ENCODE measurements at regions not wholly inside any gene's neighbourhood (a gene's known extent, or its start where the extent isn't known, plus 50 kb on each side); places are given as distances from the start of the nearest gene placed in this dataset.

DNA sequence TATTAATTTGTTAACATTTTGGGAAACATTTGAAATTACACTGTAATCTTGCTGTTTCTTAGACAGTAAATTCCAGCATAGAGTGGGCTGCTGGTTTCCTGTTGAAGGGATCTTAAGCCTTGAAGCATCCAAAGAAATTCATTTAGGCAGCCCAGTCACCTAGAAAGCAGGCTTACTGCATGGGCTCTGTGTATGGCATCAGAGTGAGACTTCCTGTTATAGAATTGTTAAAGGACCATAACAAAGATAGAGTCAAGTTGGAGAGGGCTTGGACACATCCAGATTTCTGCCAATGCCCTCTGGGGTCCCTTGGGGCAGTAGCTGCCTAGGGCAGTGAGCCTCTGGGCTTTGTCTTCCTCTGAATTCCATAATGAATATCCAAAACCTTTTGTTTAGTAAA lies 149.2 kb downstream of the DYRK2 start:
- no peak for DNase-seq

DNA sequence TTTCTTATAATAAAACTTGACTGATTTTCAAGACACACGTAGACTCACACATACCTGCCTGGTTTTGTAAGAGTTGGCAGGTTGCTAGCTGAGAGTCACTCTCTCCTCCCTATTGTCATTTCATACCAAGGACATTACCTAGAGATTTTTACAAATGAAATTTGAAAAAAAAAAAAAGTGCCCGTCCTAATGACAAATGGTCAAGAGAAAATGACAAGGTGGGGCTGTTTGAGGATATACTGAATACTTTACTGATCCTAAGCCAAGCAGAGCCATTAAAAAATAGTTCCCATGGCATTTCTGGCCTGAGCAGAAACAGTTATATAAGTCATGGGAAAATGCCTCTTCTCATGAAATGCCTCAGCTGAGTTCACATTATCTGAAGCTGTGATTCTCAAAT lies 150.2 kb downstream of the DYRK2 start:
- DNase-seq, result no peak

DNA sequence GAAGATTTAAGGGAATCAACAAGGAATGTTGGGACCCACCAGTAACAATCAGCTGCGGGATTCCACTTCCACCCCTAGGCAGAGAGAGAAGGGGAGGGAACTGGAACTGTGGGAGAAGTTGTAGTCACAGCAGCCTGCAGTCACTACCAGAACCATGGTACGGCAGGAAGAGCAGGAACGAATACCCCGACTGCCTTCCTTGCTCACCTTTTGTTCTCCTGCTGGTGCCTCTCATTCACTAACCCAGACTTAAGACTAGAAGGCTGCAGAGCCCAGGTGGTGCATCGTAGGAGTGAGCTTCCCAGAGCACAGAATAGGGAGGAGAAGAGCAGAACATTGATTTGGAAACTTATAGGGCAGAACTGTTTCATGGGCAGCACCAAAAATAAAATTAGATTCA lies 154.2 kb downstream of the DYRK2 start:
- DNase-seq, result no peak

- DNase-seq, result no peak
Observed at GRCh38 chr12:67803278-67803993, 154.9 kb downstream of the DYRK2 start.

DNA sequence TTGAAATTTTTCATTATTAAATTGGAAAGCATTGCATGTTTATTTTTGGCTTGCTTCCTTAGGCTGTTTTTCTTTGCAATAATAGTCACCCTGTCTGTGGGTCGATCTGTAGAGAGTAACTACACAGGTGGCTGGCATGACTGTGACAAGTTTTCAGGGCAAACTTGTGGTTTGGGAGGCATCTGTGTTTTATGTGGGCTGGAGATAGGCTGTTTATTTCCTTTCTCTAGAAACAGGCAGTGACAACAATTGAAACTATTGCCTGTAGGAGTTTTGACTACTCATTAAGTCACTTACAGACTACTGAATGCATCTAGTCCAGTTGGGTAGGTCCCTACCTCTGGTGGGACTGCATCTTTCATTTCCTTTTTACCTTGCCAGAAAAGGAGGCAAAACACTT lies 155.6 kb downstream of the DYRK2 start:
- no peak for DNase-seq

GRCh38 chr12:67807814-67808213 lies 159.3 kb downstream of the DYRK2 start:
- DNase-seq, result no peak

DNA sequence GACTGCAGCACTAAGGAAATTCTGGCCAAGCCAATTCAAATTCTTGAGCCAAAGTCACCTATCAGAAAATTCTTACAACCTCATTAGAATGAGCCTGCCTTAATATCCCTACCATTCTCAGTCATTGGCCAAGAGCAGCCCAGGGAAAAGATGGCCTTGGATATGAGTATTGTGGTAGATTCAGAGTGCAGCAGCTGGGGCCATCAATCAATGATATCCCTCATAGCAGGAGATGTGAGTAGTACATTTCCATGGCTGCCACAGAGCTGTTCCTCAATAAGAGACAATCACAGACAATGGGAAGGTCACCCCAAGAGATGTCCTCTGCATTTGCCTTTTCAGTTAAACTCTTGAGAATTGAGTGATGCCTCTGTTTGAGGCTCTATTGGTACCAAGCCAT lies 161.6 kb downstream of the DYRK2 start:
- no peak for DNase-seq

DNA sequence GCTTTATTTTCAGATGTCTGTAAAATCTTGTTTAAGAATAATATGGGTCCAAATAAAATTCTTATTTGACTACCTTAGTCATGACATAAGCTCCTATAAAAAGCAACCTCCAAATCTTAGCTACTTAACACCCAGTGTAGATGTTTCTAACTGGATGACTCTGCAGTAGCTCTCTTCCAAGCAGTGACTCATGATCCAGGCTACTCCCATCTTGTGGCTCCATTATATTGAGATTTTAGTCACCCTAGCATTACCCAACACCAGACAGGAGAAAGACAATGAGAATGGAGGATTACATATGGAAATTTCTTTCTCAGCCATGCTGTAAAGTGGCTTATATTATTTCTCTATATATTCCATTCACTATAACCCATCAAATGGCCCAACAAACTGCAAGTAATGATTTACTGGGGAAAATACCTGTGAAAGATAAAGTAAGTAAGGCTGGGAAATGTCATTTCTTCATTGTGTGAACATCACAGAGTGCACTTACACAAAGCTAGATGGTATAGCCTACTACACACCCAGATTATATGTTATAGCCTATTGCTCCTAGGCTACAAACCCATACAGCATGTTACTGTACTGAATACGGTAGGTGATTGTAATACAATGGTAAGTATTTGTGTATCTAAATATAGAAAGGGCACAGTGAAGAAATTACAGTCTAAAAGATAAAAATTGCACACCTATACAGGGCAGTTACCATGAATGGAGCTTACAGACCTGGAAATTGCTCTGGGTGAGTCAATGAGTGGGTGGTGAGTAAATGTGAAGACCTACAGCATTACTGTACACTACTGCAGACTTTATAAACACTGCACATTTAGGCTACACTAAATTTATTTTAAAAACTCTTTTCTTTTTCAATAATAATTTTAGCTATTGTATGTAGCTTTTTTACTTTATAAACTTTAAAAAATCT lies 163.2 kb downstream of the DYRK2 start:
- DNase-seq, result no peak

DNA sequence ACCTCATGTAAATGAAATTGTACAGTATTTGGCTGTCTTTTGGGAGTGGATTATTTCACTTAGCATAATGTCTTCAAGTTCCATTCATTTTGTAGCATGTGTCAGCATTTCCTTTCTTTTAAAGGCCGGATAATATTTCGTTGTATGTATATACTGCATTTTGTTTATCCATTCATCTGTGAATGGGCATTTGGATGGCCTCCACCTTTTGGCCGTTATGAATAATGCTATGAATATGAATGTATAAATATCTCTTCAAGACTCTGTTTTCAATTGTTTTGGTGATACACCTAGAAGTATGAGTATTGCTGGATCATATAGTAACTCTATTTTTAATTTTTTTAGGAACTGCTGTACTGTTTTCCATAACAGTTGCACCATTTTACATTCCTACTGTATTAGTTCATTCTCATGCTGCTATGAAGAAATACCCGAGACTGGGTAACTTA lies 164.9 kb downstream of the DYRK2 start:
- DNase-seq, result no peak

DNA sequence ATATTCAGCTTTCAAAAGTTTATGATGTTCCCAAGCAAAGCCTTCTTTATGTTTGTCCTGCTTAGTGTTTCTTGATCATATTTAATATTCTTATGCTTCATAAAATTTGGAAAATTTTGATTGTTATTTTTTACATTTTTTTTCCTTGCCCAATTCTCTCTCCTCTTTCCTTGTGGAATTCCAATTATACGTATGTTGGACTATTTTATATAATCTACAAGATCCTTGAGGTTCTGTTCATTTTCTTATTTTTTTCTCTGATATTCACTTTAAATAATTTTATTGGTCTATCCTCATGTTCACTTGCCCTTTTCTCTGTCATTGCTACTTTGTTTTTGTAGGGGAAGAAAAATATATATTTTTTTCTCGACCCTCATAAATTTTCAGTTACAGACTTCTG lies 167.7 kb downstream of the DYRK2 start:
- DNase-seq, result no peak

DNA sequence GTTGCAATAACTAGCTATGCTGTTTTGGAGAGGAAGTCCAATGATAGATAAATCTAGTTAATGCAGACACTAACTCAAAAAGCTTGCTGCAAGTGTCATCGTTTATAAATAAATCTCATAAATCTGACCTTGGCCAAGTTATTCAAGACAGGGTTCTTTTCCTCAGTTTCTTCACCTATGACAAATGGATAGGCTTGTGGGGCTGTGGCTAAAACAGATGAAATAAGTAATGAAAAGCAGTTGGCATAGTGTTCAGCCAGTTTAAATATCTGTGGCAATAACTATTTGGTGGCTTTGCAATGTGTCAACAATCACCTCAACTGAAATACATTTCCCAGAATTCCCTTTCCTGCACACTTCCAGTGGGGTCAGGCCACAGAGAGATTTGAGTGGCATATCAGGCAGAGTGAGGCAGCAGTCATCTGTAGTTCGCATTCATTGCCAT lies 169.9 kb downstream of the DYRK2 start:
- no peak for DNase-seq

- no peak for DNase-seq
Observed at GRCh38 chr12:67819902-67820301, 169.3 kb upstream of the IFNG-AS1 start.

DNA sequence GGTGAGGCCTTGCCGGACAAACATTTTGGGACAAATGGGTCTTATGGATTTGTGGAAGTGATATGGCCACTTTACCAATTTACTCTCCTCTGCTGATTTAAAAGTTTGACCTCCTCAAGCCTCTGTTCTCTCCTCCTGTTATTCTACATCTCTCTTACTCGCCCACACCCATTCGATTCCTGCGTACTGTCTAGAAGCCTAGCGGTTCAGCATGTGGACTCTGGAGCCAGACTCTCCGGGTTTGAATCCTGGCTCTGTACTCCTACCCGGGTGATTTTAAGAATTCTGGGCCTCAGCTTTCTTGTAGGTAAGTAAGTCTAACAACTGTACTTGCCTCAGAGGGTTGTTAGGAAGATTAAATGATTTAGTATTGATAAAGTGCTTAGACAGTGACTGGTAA lies 168.6 kb upstream of the IFNG-AS1 start:
- DNase-seq, result no peak

DNA sequence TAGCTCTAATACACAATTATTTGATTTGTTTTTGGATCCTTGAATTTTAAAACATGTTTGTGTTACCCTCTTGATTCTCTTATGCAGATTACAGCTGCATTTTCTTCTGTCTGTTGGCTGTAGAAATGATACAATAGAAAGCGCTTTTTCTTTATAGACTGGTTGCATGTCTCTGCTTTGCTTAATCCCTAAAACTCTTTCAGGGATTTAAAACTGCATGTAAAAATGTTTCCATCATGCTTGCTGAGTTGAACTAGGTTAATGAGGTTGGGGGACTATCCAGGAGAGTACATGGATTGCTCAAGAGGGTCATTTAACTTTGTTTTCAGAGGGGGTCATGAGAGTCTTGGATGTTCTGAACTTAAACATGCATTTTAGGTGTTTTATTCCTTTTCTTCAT lies 166.4 kb upstream of the IFNG-AS1 start:
- DNase-seq, result no peak

DNA sequence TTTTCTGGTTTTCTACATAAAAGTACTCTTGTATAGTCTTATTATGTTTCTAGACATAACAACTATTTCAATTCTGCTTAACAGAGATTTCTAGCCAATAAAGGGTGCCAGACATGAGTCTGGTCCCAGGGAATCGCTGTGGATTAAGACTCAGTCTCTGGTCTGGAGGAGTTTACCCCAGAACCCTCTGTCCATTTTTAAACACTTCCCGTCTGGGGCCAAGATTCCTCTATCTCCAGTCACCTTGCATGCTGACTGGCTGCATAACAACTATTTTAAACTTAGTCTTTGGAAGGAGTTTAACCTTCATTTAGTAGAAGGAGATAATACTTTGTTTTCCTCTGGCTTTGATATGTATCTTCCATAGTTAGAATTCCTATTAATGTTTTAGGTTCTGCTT lies 163.1 kb upstream of the IFNG-AS1 start:
- DNase-seq, result no peak

DNA sequence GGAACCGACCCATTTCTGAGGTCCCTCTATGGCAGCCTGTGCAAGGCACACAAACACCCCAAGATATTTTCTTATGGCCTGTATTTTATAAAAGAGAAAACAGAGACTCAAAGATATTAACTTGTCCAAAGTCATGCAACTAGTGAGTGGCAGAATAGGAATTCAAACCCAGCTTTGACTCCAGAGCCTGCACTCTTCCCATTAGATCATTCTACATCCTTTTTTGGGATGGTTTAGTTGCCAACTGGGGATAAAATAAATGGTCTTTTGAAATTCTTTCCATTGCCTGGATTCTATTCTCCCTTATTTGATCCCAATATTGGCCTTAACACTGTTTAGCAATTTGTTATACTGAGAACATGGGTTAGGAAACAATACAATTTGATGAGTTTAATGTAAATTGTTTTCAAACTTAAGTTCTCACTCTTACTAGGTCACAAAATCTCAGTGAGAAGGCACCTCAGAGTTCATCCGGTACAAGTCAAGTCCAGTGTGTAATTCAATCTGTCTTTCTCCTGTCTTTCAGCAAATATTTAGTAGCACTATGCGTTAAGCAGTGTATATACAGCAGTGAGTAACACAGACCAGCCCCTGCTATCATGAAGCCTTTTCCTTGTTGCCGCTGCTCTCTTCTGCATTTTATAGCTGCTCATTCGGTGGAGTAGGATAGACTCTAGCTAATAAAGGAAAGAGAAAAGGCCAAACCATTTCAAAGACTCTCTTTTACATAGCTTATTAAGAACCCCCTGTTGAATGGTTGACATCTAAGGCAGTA lies 162.1 kb upstream of the IFNG-AS1 start:
- DNase-seq, result no peak

GRCh38 chr12:67827820-67828383 lies 161.3 kb upstream of the IFNG-AS1 start:
- no peak for DNase-seq

GRCh38 chr12:67829896-67830295 lies 159.4 kb upstream of the IFNG-AS1 start:
- DNase-seq, result no peak

GRCh38 chr12:67832155-67832554 lies 157.1 kb upstream of the IFNG-AS1 start:
- no peak for DNase-seq

GRCh38 chr12:67833602-67834001 lies 155.6 kb upstream of the IFNG-AS1 start:
- no peak for DNase-seq

- no peak for DNase-seq
Observed at GRCh38 chr12:67837876-67838275, 151.4 kb upstream of the IFNG-AS1 start.

- DNase-seq, result no peak
Observed at GRCh38 chr12:67842124-67842523, 147.1 kb upstream of the IFNG-AS1 start.

- DNase-seq, result no peak
Observed at GRCh38 chr12:67843257-67843656, 146.0 kb upstream of the IFNG-AS1 start.
